Fibroblast of peridontal ligament (primary cell): ENCODE measurements at regions not wholly inside any gene's neighbourhood (a gene's known extent, or its start where the extent isn't known, plus 50 kb on each side); places are given as distances from the start of the nearest gene placed in this dataset.
"Not testable (repeated sequence)": the region's sequence is repeated elsewhere in the genome, so short reads cannot be mapped to it uniquely, and the experiment has no call there.

Source experiments
- DNase-seq: peaks from one replicate; pipeline ENCODE4 v3.0.0-alpha.2; 2010; ENCODE audit errors: extremely low read depth

GRCh38 chr5:17690473-17690872 lies 56.2 kb downstream of the TAF11L14 start:
- no peak for DNase-seq

DNA sequence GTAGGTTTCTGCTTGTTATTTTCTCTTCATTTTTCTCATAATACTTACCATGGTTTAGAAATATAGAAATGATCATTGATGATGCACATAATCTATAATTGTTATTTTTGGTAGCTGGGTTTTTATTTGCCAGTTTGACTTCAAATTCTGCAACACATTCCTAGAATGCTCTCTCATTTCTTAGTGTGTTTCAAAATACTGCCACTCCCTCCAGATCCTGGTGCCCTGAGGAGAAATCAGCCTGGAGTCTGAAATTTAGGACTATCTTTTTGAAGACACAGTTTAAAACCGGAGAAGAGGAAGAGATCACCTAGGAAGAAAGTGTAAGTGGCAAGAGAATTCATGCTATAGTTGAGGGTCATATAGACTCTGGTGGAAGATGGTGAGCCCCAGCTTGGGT lies 57.5 kb downstream of the TAF11L14 start:
- no peak for DNase-seq

GRCh38 chr5:17694371-17694770 lies 60.1 kb downstream of the TAF11L14 start:
- no peak for DNase-seq

DNA sequence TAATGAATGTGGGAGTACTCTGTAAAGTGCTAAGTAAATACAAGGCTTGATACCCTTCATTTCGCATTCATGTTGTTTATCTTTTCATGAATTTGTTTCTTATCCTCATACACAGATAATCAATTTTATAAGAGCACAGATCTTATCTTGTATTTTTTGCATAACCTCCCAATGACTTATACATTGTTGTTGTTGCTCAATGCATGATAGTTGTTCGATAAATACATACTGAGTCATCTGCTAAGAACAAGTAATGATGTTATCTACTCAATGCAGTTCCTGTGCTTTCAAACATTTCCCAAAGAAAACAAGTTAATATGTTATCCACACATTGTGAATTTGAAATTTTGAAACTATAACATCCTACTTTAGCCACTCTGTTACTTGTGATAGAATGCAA lies 60.7 kb downstream of the TAF11L14 start:
- no peak for DNase-seq

GRCh38 chr5:17696627-17697026 lies 62.4 kb downstream of the TAF11L14 start:
- no peak for DNase-seq

DNA sequence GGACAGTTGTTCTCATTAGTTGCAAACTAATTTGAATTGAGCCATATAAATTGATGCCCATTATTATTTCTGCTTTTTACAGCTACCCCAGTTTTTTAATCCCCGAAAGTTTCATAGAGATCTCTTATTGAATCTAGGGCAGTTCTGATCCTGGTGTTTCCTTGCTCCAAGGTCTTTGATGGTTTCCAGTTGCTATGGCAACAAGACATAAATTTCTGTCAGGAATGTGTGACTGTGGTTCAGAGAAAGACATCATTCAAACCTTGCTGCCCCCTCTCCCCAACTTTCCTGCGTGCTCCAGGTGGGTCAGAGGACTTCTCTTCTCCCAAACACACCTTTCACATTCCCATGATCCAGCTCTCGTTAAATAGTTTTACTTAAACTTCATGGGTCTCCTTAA lies 63.4 kb downstream of the TAF11L14 start:
- no peak for DNase-seq

DNA sequence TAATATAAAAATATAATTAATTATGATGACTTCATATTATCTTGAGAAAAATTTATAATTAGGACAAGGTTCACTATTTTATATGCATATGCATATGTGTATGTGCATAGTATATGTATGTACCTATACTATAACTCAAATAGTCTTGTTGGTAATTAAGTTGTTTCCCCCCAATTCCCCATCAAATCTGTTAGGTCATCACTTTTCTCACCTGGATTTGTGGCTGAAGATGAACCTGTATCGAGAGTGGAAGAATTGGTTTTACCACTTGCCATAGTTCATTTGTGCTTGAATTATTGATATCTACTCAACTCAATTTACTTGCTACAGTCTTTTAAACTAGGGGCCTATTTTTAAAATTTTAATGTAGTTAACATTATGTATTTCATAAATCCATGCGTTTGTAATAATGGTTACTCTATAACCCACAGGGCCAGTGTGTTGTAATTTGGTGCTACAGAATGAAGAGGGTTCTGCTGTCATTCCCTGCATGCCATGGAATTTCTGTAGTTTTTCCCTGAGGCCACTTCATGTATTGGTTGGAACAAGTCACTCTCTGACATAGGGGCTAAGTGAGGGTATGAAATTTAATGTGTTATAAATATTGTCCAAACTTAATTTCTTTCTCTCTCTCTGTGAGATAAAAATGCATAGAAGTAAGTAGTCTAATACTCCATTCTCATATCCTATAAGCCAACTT lies 74.9 kb downstream of the TAF11L14 start:
- no peak for DNase-seq

GRCh38 chr5:17713301-17713700 lies 79.0 kb downstream of the TAF11L14 start:
- DNase-seq: no peak

- no peak for DNase-seq
These were observed 79.9 kb downstream of the TAF11L14 start for GRCh38 chr5:17714186-17714585.

GRCh38 chr5:17719592-17719991 lies 85.3 kb downstream of the TAF11L14 start:
- DNase-seq: no peak

GRCh38 chr5:17720071-17720470 lies 85.8 kb downstream of the TAF11L14 start:
- no peak for DNase-seq

- DNase-seq: no peak
These were observed 89.6 kb downstream of the TAF11L14 start for GRCh38 chr5:17723876-17724275.

DNA sequence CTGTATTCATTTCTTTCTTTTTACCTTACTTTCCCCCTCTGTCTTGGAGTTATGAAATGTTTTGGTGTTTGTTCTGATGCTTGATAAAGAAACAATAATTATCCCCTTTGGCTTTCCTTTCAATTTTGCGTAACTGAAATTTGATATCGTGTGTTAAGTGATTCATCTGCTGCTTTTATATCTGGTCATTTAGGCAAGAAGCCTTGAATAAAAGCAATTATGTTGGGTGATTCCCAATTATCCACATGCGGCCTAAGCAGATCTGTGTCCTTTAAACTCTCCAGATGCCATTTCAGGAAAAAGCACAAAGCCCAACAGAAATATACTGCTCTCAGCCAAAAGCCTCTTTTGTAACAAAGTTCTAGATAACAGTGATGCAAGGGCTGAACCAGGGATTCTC lies 92.8 kb downstream of the TAF11L14 start:
- no peak for DNase-seq

- DNase-seq: no peak
These were observed 96.2 kb downstream of the TAF11L14 start for GRCh38 chr5:17730421-17730820.

DNA sequence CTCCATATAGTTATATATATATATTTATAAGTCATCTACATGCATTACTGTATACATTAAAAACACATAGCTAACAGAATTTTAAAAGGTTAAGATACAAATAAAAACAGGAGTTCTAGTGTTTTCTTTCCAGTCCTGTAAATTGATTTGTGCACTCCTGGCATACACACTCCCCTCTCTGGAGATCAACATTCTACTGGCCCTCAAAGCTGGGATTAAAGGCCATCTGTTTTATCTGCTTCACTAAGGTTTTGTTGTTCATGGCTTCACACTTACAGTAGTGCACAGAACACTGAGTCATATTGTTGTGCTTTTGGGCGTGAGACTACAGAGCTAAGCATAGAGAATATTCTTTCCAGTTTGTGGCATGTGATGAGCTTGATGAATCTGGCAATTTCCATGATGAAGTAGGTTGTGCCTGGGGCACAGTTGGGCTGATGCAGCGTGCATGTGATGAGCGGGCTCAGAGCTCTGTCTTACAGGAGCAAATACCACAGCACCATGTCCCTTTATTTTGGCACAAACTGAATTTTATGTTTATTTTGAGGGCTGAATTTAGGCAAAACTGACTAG lies 98.2 kb downstream of the TAF11L14 start:
- DNase-seq: no peak

DNA sequence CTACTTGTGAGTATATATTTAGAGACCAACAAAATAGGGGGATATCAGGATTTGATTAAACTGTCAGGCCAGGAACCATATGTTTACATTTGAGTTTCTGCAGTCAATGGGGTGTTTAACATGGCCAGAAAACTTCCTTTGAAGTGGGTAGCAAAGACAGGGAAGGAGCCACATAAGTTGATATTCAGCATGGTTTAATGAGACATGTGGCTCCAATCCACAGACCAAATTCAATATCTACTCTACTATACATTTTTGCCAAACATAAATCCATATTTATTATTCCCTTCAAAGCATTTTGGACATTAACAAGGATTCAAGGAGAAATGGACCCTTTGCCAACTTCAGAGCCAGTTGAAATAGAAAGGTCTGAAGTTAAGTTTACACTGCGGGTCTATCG lies 99.8 kb downstream of the TAF11L14 start:
- DNase-seq: no peak

- DNase-seq: no peak
These were observed 101.5 kb downstream of the TAF11L14 start for GRCh38 chr5:17735761-17736160.

- DNase-seq: no peak
These were observed 102.8 kb downstream of the TAF11L14 start for GRCh38 chr5:17737092-17737491.

DNA sequence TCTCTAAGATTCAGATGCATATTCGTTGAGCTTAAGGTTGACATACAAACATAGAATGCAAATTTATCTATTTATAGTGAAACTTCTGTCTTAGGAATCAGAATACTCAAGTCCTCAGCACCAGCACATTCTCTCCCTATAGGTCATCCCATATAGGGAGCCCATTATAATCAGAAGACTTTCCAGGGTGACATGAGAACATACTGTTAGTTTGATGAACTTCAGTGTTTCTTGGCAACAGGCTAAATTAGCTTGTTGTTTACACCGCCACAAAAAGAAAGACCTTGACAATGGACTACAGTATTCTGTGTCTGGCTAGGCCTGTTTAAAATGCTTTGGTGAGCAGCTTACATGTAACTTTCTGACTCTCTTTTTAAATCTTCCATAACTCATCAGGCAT lies 104.2 kb downstream of the TAF11L14 start:
- DNase-seq: no peak

DNA sequence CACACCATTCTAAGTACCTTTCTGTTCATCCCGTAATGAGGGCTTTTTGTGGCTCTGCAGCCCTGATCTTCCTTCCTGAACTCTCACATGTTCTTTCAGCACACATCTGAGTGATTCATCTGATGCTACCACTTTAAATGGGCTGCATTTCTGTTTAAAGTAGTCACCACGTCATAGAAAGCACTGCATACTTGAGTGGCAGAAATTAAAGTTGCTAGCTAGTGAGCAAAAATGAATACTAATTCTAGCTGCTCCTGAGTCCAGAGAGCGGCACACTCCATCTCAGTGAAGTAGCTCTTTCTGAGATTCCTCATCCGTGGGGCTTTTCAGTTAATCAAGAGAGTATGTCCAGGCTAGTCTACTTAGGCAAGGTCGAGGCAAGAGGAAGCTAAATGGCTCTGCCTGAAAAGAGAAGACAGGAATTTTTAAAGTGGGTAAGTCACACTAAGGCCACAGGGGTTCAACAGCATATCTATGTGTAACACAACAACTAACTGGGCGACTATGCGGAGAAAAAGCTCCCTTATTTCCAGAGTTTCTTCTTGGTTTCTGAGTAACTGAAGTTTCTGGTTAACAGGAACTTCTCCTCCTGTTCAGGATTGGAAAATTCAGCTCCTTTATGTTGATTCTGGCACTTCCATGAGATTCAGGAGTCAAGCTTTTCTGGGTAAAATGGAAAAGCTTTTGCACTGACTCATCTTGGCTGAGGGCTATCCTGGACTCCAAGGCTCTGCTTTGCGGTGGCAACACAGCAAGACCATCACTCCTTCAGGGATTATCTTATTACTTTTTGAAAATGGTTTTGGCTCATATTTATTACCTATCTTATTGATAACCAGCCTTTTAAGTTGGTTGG lies 109.5 kb downstream of the TAF11L14 start:
- no peak for DNase-seq

GRCh38 chr5:17748201-17748600 lies 113.9 kb downstream of the TAF11L14 start:
- no peak for DNase-seq

GRCh38 chr5:17748941-17749340 lies 114.7 kb downstream of the TAF11L14 start:
- DNase-seq: no peak

- not testable (repeated sequence) for DNase-seq
These were observed 121.1 kb downstream of the TAF11L14 start for GRCh38 chr5:17755406-17755805.
